ENCODE measurements at regions not wholly inside any gene's neighbourhood (a gene's known extent, or its start where the extent isn't known, plus 50 kb on each side); places are given as distances from the start of the nearest gene placed in this dataset.

- TF ChIP-seq, protein P1, sequence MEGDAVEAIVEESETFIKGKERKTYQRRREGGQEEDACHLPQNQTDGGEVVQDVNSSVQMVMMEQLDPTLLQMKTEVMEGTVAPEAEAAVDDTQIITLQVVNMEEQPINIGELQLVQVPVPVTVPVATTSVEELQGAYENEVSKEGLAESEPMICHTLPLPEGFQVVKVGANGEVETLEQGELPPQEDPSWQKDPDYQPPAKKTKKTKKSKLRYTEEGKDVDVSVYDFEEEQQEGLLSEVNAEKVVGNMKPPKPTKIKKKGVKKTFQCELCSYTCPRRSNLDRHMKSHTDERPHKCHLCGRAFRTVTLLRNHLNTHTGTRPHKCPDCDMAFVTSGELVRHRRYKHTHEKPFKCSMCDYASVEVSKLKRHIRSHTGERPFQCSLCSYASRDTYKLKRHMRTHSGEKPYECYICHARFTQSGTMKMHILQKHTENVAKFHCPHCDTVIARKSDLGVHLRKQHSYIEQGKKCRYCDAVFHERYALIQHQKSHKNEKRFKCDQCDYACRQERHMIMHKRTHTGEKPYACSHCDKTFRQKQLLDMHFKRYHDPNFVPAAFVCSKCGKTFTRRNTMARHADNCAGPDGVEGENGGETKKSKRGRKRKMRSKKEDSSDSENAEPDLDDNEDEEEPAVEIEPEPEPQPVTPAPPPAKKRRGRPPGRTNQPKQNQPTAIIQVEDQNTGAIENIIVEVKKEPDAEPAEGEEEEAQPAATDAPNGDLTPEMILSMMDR (conservative IDR thresholded peaks at IDR 0.05; ENCODE audit: low read length): no peak
- no peak for TF ChIP-seq EZH2phosphoT487 (IDR thresholded peaks at IDR 0.05; ENCODE audit: borderline replicate concordance, low read depth, low read length)
- CTCF ChIA-PET (ENCODE audit: unreplicated experiment): interaction anchor here (0.7 kb wide), 1 partner anchor 595 kb away, joined by 4 read pairs; no protein-coding TSS in a partner anchor
These were observed 665.9 kb downstream of the SQOR start for GRCh38 chr15:46300716-46301115.

DNA sequence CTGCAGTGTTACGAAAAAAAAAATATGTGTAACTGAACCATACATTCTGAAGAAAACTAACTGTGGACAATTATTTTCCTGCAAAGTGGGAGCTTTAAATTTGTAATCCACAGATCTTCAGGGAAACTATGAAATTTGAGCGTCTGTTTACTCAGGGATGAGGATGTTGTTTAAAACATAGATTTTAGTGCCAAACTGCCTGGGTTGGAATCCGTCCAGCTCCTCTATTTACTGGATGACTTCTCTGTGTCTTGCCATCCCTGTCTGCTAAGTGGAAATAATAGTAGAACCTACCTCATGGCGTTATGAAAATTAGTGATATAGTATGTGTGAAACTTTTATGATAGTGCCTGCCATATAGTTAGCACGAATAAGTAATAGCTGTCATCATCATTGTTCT is 666.5 kb downstream of the SQOR start:
- CTCF ChIA-PET (ENCODE audit: unreplicated experiment): no interaction called here

More at GRCh38 chr15:46300716-46301115, 665.9 kb downstream of the SQOR start:
- H3K4me2 ChIP-seq (ENCODE audit: low read length): no peak overlapping the region
- POLR2A ChIA-PET: interaction anchor here (0.8 kb wide), 1 partner anchor 19 kb away, joined by 3 read pairs; no protein-coding TSS in a partner anchor
- H3K9me2 ChIP-seq (ENCODE audit: insufficient read depth, low read length): no peaks in the 10 kb centered on the region
- no peaks in the 10 kb centered on the region for H3K79me2 ChIP-seq (ENCODE audit: insufficient read depth, low read depth, low read length)
- H3K9me3 ChIP-seq (ENCODE audit: low read length): no peaks in the 10 kb centered on the region
- H3K4me1 ChIP-seq (ENCODE audit: insufficient read depth, low read length, poor library complexity, severe bottlenecking): peaks cover 22% of the 10 kb centered on the region
- H3K4me3 ChIP-seq (ENCODE audit: low read depth, low read length, poor library complexity, severe bottlenecking): no peak overlapping the region
- BruUV-seq (replicated peaks): no TSS peak
- no peak for DNase-seq (ENCODE audit: low spot score)
- intact Hi-C loops (cut with micrococcal nuclease; ENCODE audit: unreplicated experiment): loop anchor here (10.0 kb wide), 1 partner anchor 506 kb away; no protein-coding TSS in a partner anchor
- H2AFZ ChIP-seq (ENCODE audit: low read length): no peak overlapping the region
- no peaks in the 10 kb centered on the region for H3K36me3 ChIP-seq (ENCODE audit: insufficient read depth, low read length)
- H3K27ac ChIP-seq (ENCODE audit: low read depth, low read length, poor library complexity, severe bottlenecking): no peak overlapping the region
- H4K20me1 ChIP-seq (ENCODE audit: insufficient read depth, low read length): no peaks in the 10 kb centered on the region

DNA sequence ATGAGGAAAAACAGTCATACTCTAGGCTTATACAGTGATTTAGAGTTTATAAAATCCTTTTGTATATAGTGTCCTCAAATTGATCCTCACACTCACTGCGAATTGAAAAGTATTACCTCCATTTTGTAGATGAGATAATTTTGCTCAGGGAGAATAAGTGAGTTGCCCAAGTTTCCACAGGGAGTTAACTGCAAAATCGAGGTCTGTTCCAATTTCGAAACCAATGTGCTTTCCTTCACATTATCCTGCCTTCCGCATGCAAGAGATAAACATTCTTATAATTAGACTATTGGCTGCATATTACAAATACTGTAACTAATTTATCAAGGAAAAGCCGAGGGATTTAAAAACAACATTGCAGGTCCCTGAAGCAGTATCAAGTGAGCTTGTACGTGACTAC is 667.0 kb downstream of the SQOR start:
- Histone ChIP-seq H2AFZ (ENCODE audit: low read length) (no peak overlapping the region), H3K4me1 (ENCODE audit: insufficient read depth, low read length, poor library complexity, severe bottlenecking) (peaks cover 18% of the 10 kb centered on the region), H3K4me2 (ENCODE audit: low read length) (no peak overlapping the region), H4K20me1 (ENCODE audit: insufficient read depth, low read length) (no peaks in the 10 kb centered on the region), H3K4me3 (ENCODE audit: low read depth, low read length, poor library complexity, severe bottlenecking) (no peak overlapping the region), H3K9me3 (ENCODE audit: low read length) (no peaks in the 10 kb centered on the region), H3K79me2 (ENCODE audit: insufficient read depth, low read depth, low read length) (no peaks in the 10 kb centered on the region), H3K36me3 (ENCODE audit: insufficient read depth, low read length) (no peaks in the 10 kb centered on the region), H3K9me2 (ENCODE audit: insufficient read depth, low read length) (no peaks in the 10 kb centered on the region), H3K27ac (ENCODE audit: low read depth, low read length, poor library complexity, severe bottlenecking) (no peak overlapping the region)
- POLR2A ChIA-PET: no interaction called here
- BruUV-seq (replicated peaks): no TSS peak
- TF ChIP-seq EZH2phosphoT487 (IDR thresholded peaks at IDR 0.05; ENCODE audit: borderline replicate concordance, low read depth, low read length): no peak
- CTCF ChIA-PET (ENCODE audit: unreplicated experiment): no interaction called here
- intact Hi-C loops (cut with micrococcal nuclease; ENCODE audit: unreplicated experiment): loop anchor here (10.0 kb wide), 1 partner anchor 507 kb away; no protein-coding TSS in a partner anchor
- DNase-seq (ENCODE audit: low spot score): no peak

More for the DNA sequence above, 666.5 kb downstream of the SQOR start:
- Histone ChIP-seq H3K4me3 (ENCODE audit: low read depth, low read length, poor library complexity, severe bottlenecking) (no peak overlapping the region), H4K20me1 (ENCODE audit: insufficient read depth, low read length) (no peaks in the 10 kb centered on the region), H3K9me3 (ENCODE audit: low read length) (no peaks in the 10 kb centered on the region), H3K9me2 (ENCODE audit: insufficient read depth, low read length) (no peaks in the 10 kb centered on the region), H2AFZ (ENCODE audit: low read length) (no peak overlapping the region), H3K36me3 (ENCODE audit: insufficient read depth, low read length) (no peaks in the 10 kb centered on the region), H3K4me1 (ENCODE audit: insufficient read depth, low read length, poor library complexity, severe bottlenecking) (peaks cover 18% of the 10 kb centered on the region), H3K79me2 (ENCODE audit: insufficient read depth, low read depth, low read length) (no peaks in the 10 kb centered on the region), H3K4me2 (ENCODE audit: low read length) (no peak overlapping the region), H3K27ac (ENCODE audit: low read depth, low read length, poor library complexity, severe bottlenecking) (no peak overlapping the region)
- POLR2A ChIA-PET: no interaction called here
- no peak for DNase-seq (ENCODE audit: low spot score)
- no TSS peak for BruUV-seq (replicated peaks)
- TF ChIP-seq, protein P1 (conservative IDR thresholded peaks at IDR 0.05; ENCODE audit: low read length): no peak
- no peak for TF ChIP-seq EZH2phosphoT487 (IDR thresholded peaks at IDR 0.05; ENCODE audit: borderline replicate concordance, low read depth, low read length)
- intact Hi-C loops (cut with micrococcal nuclease; ENCODE audit: unreplicated experiment): loop anchor here (10.0 kb wide), 1 partner anchor 506 kb away; no protein-coding TSS in a partner anchor

Measured in OCI-LY7 (cell line).